ENCODE measurements at regions not wholly inside any gene's neighbourhood (a gene's known extent, or its start where the extent isn't known, plus 50 kb on each side); places are given as distances from the start of the nearest gene placed in this dataset.
A peak's percentile ranks its signal among the peaks of the same experiment; 100 is the strongest.

DNA sequence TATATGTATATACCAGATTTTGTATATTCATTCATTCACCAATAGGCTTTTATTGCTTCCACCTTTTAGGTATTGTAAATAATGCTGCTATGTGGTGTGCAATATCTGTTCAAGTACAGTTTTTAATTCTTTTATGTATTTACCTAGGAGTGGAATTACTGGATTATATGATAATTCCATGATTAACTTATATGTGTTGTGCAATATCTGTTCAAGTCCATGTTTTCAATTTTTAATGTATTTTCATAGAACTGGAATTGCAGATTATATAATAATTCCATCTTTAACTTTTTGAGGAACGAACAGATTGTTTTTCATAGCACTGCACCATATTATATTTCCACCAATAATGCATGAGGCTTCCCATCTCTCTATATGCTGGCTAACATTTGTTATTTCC, 50.6 kb upstream of the L3MBTL4 start:
- no peak for DNase-seq

DNA sequence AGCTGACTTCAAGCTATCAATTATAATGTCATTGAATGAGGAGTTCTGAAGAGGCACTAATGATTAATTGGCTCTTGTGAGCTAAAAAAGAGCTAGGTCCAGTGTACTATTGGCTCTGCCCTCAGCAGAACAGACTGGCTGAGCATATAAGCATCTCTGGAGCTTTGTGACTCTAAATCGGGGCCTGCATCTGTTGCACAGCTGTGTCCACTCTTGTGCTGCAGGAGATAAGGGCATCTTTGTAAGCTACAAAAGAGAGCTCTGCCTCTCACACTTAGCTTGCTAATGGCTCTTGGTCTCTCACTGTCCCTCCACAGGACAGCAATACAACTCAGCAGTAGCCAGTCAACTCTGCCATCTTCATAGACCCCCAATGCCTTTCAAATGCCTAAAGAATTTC, 61.5 kb upstream of the L3MBTL4 start:
- DNase-seq: no peak

DNA sequence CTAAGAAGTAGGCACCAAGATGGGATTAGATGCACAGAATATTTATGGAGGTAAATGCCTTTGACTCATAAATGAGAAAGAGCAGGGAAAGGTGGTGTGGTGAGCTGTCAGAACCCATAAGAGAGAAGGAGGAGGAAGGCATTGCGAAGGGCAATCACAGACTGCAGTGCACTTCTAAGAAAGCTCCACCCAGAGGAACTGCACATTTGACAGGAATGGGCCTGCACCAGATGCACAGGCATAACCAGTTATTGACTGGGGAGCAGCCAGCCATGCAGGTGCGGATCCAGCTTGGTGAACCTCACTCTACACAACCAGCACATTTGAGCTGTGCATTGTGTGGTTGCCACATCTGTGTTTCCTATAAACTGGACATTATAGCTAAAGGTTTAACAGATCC, 62.2 kb upstream of the L3MBTL4 start:
- DNase-seq: no peak

DNA sequence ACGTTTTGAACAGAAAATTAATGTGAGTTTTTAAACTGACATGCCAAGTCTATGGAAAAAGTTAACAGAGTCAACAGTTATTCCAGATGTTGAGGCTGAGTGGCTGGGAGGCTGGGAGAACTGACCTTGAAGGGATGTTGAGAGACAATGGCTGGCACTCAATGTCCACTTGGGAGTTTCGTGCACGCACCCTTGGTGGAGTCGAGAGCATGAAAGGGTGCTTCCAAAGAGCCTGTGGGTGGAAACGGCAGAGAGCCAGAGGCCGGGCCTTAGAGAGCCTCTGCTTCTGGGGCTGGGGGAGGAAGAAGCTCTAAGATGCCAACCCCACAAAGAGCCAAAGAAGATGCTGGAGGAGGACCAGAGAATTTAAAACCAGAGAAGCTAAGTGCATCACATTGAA, 63.4 kb upstream of the L3MBTL4 start:
- DNase-seq: no peak

DNA sequence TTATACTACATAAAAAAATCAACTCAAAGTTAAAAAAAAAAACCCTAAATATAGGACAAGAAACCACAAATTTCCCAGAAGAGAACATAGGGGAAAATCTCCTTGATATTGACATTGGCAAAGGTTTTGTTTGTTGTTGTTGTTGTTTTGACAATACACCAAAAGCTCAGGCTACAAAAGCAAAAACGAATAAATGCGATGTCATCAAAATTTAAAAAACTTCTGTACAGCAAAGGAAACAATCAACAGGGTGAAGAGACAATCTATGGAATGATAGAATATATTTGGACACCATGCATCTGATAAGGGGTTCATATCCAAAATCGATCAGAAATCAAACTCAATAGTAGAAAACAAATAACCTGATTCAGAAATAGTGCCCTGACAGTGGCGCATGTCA, 65.0 kb upstream of the L3MBTL4 start:
- no peak for DNase-seq

DNA sequence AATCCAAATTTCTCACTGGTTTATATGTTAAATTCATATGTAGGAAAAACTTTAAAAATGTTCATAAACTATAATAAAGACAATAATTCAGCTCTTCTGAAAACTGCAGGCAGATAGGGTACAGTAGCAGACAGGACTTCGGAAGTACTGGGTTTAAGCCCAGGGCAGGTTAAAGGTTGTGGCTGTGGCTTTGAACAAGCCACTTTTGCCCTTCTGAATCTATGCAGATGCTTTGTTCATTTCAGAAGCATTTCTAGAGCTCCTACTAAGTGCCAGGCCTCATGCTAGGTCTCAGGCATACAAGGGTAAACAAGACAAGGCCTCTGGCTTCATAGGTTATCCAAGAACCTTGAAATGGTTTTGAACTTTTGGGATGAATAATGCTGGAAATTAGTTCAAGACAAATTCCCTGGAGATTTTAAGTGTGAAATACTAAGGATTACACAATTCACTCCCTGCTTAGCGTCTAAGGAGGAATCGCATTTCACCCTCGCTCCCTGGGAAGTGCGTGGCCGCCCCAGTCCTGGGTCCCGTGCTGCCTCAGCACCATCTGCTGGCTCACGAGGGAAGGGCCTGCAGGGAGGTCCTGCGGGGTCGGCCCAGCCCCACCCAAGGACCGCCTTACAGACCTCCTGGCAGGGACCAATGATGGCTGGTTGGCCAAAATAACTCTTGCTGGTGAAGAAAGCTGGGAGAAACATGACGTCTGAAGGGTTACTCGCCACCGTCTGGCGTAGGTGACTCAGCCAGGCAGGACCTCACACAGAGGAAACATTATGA, 67.7 kb upstream of the L3MBTL4 start:
- peak in 1 of 2 donors; percentile 1 for DNase-seq

DNA sequence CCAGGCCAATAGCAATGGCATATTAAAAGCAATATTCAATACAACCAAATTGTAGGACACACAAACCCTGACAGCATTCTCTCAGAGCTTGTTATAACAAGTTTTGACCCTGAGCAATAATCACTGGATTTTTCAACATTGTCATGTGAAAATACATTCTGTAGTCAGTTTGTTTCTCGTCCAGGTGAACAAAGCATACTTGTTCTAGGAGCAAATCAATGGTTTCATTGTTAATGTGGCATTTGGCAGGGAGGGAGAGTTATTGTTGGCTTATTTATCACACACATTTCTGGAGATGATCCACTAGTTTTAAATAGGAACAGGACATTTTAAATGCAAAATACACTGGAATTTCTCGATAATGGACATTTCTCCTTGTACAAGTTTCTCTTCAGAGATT, 69.9 kb upstream of the L3MBTL4 start:
- no peak for DNase-seq

DNA sequence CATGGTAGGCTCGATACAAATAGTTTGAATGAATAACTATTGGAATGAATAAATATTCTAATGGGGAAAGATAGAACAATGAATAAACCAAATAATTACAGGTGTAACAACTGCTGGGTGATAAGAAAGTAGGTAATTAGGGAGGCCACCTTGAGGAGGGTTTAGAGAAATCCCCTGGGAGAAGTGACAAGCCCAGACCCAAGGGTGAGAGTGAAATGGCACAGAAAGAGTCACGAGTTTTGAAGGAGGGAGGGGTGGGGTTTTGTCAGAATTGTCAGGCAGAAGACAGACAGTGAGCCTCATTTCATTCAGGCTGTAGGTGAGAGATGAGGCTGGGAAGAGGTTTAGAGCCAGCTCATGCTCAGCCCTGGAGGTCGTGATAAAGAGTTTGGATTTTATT, 71.6 kb upstream of the L3MBTL4 start:
- no peak for DNase-seq

DNA sequence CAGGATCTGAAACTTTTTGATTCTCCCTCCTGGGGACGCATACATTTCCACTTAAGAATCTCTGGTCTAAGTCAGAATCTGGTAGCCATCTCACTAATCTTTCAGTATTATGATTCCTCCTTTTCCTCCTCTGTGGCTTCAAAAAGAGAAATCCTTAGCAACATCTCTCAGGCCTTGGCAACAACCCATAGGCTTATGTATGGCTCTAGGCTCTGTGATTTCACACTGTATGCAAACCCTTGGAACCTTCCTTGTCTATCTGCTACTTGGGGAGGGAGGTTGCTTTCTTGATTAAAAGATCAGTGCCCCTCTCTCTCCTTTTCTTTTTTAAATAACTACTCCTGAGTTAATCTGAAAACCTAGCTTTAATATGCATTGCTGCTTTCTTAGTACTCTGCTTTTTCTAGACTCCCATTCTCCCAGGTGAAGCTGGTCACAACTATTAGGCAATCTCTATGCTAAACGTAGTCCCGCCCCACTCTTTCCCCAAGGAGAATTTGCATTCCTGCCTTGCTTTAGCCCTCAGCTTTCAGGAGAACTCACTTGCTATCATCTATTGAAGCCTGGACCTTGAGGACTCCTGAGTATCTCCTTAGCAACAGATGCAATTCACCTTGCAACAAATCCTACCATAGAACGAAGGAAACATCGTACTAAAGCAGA, 72.2 kb upstream of the L3MBTL4 start:
- DNase-seq: no peak

DNA sequence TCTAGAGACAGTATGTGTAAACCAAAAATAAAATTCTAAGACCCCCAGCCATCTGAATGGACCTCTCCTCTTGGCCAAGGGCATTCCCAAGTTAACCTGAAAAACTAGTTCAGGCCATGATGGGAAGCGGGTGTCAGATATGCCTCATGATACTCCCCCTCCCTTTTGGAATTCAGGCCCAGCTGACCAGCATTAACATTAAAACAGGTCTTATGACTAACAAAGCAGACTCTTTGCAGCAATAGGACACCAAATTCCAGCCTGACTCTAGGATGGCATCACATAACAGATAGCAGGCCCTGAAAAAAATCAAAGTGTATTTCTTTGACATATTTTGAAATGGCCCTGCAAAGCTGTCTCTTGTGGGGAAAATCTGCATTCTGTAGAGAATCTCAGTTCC, 73.3 kb upstream of the L3MBTL4 start:
- DNase-seq: no peak

DNA sequence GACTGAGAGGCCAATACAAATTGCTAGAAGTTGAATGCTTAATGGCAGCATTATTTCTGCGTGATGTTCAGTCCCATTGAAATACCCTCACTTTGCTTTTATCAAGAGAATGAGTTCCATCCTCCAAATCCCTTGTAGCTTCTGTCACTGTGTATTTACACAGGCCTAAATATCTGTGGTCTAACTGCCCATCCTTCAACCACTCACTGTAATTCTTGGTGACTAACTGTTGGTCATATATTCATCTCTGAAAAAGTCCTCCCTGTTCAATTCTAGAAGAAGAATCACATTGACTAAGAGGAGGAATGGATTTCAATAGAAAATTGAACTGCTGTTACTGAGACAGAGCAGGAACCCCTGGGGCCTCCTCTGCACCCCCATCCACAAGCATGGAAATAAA, 74.2 kb upstream of the L3MBTL4 start:
- DNase-seq: no peak

DNA sequence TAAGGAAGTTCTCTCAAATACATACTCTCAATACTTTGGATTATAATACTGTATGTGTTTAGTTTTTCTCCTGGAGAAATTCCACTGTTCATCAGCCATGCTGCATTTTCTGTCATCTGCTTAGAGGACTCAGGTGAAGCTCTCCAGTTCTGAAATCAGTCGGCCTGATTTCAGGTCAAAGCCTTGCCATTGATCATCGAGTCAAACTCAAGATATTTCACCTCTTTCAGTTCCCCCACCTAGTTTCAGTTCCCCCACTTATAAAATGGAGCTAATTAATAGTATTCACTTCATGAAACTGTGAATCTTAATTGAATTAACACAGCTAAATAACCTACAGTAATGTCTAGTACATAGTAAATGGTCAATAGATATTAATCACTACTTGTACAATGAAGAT, 75.3 kb upstream of the L3MBTL4 start:
- DNase-seq: no peak

DNA sequence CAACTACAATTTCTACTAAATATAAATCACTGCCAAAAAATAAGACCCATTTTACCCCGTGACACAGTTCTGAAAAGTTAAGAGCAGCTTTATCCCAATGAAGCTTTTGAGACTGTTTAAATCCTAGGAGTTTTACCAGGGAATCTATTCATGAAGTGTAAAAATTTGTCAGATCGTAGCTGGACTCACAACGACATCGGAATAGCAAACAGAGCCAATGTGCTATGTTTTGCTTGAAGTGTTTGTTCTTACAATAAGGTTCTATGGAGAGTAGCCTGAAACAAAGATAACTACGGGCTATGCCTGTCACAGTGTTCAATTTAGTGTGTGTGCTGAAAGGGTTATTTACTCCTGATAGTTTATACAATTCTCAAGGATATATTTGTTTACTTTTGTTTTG, 78.5 kb upstream of the L3MBTL4 start:
- DNase-seq: no peak

DNA sequence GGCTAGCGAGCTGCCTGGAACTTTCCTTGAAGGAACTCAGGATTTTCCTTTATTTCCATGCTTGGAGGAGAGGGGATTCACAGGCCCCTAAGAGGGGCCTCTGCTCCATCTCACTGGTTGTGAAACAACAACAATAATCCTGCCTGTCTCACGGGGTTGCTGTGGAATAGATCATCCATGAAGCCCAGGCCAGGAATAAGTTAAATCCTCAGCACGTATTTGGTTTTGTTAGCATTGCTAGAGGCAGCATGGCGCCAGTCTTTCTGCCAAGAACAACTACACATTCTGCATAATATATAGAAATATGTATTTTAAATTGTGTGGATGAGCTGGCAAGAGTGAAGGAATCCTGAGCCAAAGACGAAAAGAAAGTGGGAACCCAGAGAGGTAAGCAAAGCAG, 80.8 kb upstream of the L3MBTL4 start:
- DNase-seq: no peak

DNA sequence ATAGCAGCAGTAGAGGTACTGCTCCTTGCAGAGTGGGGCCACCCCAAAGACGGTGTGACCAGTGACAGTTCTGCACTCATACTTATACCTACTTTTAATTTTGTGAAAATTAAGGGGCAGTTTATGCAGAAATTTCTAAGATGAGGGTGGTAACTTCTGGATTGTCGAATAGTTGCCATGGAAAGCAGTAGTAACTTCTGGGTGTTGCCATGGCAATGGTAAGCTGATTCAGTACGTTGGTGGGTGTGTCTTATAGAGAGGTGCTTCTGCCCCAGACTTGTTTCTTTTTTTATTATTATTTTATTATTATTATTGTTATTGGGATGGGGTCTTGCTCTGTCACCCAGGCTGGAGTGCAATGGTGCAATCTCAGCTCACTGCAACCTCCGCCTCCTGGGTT, 82.8 kb upstream of the L3MBTL4 start:
- DNase-seq: no peak

DNA sequence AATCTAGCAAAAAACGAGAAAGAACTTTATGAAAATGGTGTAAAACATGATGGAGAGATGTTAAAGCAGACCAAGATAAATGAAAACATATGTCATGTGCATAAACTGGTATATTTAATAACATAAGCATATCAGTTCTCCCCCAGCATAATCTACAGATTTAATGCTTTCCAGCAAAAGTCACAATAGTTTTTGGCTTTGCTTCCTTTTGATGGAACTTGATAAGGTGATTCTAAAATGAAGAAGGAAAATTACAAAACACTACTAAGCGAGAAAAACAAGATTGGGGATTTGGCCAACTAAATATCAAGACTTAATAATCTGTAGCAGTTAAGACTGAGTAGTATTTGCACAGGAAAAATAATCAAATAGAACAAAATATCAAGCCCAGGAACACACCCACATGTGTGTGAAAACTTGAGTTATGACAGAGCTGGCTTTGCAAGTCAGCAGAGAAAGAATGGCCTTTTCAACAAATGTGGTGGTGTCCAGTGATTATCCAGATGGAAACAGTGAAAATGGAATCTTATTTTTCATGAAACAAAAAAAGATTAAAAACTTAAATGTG, 83.7 kb upstream of the L3MBTL4 start:
- DNase-seq: no peak

DNA sequence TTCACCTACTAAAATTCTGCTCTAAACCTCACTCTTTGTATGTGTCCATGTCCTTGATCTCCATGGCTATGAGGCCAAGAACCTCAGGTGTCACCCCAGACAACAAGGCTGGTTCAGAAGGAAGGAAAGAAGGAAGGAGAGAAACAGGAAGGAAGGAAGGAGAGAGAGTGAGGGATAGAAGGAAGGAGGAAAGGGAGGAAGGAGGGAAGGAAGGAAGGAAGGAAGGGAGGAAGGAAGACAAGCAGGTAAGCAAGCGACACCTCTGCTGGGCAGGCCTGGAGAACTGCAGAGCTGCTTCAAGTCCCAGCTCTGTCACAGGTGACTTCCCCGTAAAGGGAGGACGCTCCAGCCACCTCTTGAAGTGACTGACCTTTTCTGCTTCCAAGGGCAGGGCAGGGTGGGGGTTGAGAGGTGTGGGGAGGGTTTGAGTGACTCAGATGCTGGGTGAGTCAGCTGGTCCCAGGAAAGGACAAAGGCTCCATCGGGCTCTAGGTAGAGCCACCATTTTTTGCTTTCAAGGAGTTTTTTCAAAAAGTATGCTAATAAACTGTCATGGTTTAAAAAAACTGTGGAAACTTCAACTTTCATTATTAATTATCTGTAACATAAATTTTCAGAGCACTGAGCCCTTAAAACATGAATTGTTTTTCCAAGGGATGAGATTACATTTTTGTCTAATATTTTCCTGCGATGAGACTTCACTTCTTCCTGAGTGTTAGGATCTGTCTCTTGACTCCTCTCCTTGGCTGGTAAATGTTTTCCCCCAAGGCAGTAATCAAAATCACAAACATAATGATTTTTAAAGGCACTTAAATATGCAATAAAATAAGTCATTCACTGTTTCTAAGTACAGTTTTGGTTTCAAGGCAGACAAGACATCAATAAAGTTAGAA, 90.1 kb upstream of the L3MBTL4 start:
- no peak for DNase-seq

DNA sequence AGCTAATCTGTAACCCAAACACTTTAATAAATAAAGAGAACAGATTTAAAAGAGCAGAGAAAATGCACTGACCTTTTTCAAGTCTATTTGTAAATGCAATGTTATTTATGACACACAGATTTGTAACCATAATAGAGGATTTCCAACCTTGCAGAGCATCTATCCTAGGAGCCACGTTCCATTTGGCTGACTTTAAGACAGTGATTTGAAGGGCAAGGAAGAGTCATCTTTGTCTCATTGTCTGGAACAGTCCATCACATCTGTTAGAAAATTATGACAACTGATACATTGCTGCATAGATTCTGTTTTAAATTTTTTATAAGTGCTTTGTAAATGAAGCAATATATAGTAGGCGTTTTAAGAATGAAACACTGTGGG, 90.8 kb upstream of the L3MBTL4 start:
- DNase-seq: no peak

DNA sequence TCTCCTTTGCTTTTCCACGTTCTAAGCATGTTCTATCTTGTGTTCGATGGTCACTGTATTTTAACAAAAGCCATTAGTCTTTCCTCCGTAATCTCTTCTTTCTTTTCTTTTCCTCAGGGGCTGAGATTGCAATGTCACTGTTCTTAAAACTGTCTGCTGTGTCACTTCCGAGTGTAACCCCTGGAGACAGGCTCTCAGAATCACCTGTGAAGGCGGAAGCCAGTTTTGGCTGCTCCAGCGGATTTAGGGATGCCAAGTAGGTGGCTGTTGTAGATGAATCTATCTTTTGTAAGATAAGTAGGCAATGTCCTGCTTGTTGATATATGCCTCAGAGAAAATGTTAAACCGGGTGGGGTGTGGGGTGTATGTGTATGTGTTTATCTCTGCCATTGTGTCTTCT, 94.7 kb upstream of the L3MBTL4 start:
- no peak for DNase-seq

DNA sequence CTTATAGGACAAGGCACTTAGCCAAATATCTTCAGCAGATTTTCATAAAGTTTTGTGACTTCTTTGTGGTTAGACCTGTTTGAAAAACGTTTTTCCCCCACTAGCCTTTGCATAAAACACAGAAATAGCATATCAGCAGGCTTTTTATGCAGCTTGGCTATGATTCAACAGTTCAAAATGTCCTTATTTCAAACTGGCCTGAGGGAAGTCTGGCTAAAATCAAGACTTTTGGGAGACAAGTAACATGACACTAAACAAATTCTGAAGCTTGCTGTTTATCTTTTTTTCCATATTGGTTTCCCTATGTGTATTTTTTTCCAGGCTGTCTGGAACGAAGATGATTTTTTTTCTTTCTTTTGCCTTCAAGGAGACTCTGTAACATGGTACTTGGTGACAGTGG, 95.1 kb upstream of the L3MBTL4 start:
- DNase-seq: no peak

DNA sequence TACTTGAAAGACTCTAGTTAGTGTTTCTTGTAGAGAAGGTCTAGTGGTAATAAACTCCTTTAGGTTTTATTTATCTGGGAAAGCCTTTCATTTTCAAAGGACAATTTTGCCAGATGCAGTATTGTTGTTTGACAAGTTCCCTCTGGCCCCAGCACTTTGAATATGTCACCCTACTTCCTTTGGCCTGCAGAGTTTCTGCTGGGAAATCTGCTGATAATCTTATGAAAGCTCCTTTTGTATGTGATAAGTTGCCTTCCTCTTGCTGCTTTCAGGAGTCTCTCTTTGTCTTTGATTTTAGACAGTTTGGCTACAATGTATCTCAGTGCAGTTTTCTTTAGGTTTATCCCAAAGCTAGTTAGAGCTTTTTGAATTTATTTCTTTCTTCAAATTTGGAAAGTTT, 106.2 kb upstream of the L3MBTL4 start:
- no peak for DNase-seq

DNA sequence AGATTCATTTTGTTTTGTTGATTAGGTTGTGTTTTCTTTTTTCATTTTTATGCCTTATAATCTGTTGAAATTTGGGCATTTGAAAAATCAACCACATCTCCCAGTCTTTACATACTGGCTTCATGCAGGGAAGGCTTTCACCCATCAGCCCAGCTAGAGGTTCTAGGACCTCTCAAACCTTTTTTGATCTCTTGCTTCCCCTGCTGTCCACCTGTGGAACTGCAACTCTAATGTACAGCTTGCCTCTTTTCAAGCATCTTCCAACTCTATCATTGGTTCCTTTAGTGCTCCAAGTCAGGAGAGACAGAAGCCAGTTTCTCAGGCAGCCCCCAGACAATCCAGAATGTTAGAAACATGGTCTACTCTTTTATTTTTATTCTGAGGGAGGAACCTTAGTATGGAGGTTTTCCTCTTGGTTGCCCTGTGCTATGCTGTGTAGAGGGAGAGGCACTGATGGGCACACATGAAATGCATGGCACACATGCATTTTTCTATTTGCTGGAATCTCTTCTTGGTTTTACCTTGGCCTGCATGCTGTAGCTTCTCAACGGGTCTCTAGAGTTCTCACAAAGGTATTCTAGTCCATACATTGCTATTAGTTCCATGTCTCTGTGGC, 107.2 kb upstream of the L3MBTL4 start:
- no peak for DNase-seq

DNA sequence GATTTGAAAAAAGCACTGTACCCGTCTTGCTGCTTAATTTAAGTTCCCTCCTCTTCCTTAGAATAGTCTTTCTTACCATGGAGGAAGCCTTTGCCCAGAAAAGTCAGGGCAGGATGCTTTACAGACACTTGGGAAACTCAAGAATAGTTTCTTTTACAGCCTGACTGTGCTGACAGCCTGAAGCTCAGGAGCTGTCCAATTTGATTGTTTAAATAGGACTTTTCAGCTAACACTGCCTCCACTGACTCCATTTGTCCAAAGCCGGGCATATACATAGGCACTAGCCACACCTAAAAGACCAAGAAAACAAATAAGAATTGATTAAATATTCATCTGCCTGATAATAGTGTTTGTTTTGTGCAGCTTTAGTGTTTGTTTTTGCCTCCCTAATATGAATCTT, 110.9 kb upstream of the L3MBTL4 start:
- no peak for DNase-seq
